SH-SY5Y (cell line): ENCODE measurements at regions not wholly inside any gene's neighbourhood (a gene's known extent, or its start where the extent isn't known, plus 50 kb on each side); places are given as distances from the start of the nearest gene placed in this dataset.

Experiments used
- GATA2 ChIP-seq: IDR thresholded peaks from 2 replicates; pipeline ENCODE4 v1.6.1; 2011; ENCODE audit warnings: mild to moderate bottlenecking, low read depth, low read length
- GATA3 ChIP-seq: IDR thresholded peaks from 2 replicates; pipeline ENCODE4 v1.6.1; 2011; ENCODE audit warnings: low read depth, mild to moderate bottlenecking, low read length, moderate library complexity

DNA sequence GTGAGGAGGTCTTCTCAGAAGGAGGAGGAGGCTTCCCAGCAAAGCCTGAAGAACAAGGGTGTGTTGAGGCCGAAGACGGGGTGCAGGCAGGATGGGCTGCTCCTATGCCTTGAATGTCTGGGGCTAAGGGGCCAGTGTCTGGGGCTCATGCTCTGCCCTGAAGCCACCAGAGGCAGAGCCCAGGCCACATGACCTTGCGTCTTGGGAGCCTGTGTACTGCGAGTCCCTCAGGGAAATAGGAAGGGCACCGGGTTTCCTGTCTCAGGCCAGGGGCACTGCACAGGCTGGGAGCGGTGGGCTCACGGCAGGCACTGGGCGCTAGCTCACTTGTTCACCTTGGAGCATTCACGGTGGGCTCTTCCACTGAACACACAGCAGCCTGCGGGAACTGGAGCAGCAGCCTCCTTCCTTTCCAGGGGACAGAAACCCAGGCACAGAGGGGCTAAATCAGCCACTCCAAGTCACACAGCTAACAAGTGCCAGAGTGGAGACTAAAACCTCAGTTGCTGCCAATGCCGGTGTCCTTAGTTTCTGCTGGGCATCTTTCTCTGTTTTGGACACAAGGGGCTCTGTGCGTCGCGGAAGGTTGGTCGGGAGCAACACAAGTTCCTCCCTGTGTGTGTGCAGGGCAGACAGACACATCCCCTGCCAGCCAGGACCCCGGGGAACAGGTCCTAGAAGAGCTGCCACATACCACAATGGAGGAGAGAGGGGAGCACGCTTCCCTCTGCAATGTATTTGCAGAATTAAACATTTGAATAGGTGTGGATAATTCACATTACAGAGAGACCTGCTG is 104.8 kb upstream of the C1orf174 start:
- TF ChIP-seq GATA3 (no peak), GATA2 (no peak)
